WTC11 (cell line): ENCODE measurements at regions not wholly inside any gene's neighbourhood (a gene's known extent, or its start where the extent isn't known, plus 50 kb on each side); places are given as distances from the start of the nearest gene placed in this dataset.

Experiments used
- CTCF ChIP-seq: fragments of 200-600 bp; IDR thresholded peaks from 2 replicates; pipeline ENCODE4 v1.8.0; 2022; ENCODE audit warnings: antibody characterized with exemption
- E2F4 ChIP-seq: sonication (generic); formaldehyde crosslinking; IDR thresholded peaks from 2 replicates; pipeline ENCODE4 v1.8.1; 2022; ENCODE audit warnings: low read depth, mild to moderate bottlenecking, moderate library complexity, missing genetic modification reagents, borderline replicate concordance
- SMAD3 ChIP-seq: sonication (generic); formaldehyde crosslinking; IDR thresholded peaks from 2 replicates; pipeline ENCODE4 v1.8.0; 2022; ENCODE audit warnings: missing genetic modification reagents, mild to moderate bottlenecking, borderline replicate concordance
- SOX15 ChIP-seq: fragments of 250-450 bp; sonication (Bioruptor Pico); IDR thresholded peaks from 2 replicates; pipeline ENCODE4 v1.9.0; 2021; ENCODE audit warnings: mild to moderate bottlenecking
- TEAD1 ChIP-seq: sonication (generic); formaldehyde crosslinking; IDR thresholded peaks from 2 replicates; pipeline ENCODE4 v1.8.0; 2022; ENCODE audit warnings: mild to moderate bottlenecking, missing genetic modification reagents
- ZNF263 ChIP-seq: sonication (generic); formaldehyde crosslinking; IDR thresholded peaks from 2 replicates; pipeline ENCODE4 v1.8.1; 2022; ENCODE audit warnings: low read depth, mild to moderate bottlenecking, moderate library complexity, missing genetic modification reagents

GRCh38 chr4:120528428-120528827, 394.1 kb downstream of the PRDM5 start:
- TF ChIP-seq SMAD3 (CRISPR knock-in tag) (no peak), CTCF (no peak), SOX15 (CRISPR knock-in tag) (no peak), ZNF263 (CRISPR knock-in tag) (no peak), E2F4 (CRISPR knock-in tag) (no peak), TEAD1 (CRISPR knock-in tag) (no peak)
